ENCODE measurements at regions not wholly inside any gene's neighbourhood (a gene's known extent, or its start where the extent isn't known, plus 50 kb on each side); places are given as distances from the start of the nearest gene placed in this dataset.

GRCh38 chr2:11955884-11956291 is 209.5 kb downstream of the LPIN1 start:
- TF ChIP-seq CTCF (IDR thresholded peaks at IDR 0.05), result no peak
- TF ChIP-seq POLR2A (IDR thresholded peaks at IDR 0.05), result no peak
